A673 (cell line): ENCODE measurements at regions not wholly inside any gene's neighbourhood (a gene's known extent, or its start where the extent isn't known, plus 50 kb on each side); places are given as distances from the start of the nearest gene placed in this dataset.

Experiments used
- BruUV-seq: library from RNA; stranded (reverse); fragments of 400-500 nt; replicated peaks from 2 replicates; lab custom pipeline; 2021; lab: Mats Ljungman, UMichigan
- CTCF ChIA-PET: fragments of 300-600 bp; sonication (Branson Sonifier 250); formaldehyde crosslinking; loops from one replicate; lab custom pipeline; 2022; ENCODE audit warnings: antibody characterized with exemption; lab: Charles Lee
- POLR2A ChIA-PET: fragments of 300-600 bp; sonication (Branson Sonifier 250); formaldehyde crosslinking; loops from one replicate; lab custom pipeline; 2022; ENCODE audit warnings: antibody characterized with exemption; ENCODE audit not compliant: low non-redundant PET; lab: Charles Lee
- DNase-seq: peaks from one replicate; pipeline ENCODE4 v3.0.0-alpha.2; 2015; ENCODE audit warnings: low spot score
- H3K27ac ChIP-seq: fragments of 200-600 bp; sonication (generic); 2 replicates; pipeline ENCODE4 v1.5.1; 2016; ENCODE audit warnings: mixed run types, low read depth, mild to moderate bottlenecking, mixed read lengths, antibody characterized with exemption, low read length; ENCODE audit not compliant: poor library complexity, severe bottlenecking
- H3K27me3 ChIP-seq: fragments of 200-600 bp; sonication (generic); replicated peaks from 2 replicates; pipeline ENCODE4 v1.6.1; 2017; ENCODE audit warnings: mixed run types, low read depth, mild to moderate bottlenecking, mixed read lengths, antibody characterized with exemption, low read length; ENCODE audit not compliant: insufficient read depth, poor library complexity
- H3K36me3 ChIP-seq: fragments of 200-600 bp; sonication (generic); 2 replicates; pipeline ENCODE4 v1.6.1; 2016; ENCODE audit warnings: mixed run types, mild to moderate bottlenecking, mixed read lengths, antibody characterized with exemption, low read length; ENCODE audit not compliant: insufficient read depth, poor library complexity, severe bottlenecking
- H3K4me1 ChIP-seq: fragments of 200-600 bp; sonication (generic); 2 replicates; pipeline ENCODE4 v1.6.1; 2017; ENCODE audit warnings: mixed run types, mild to moderate bottlenecking, mixed read lengths, antibody characterized with exemption, low read length; ENCODE audit not compliant: insufficient read depth, poor library complexity, severe bottlenecking
- H3K4me3 ChIP-seq: fragments of 200-600 bp; sonication (generic); 2 replicates; pipeline ENCODE4 v1.5.1; 2016; ENCODE audit warnings: low read depth, mixed run types, mild to moderate bottlenecking, mixed read lengths, low read length; ENCODE audit not compliant: poor library complexity, severe bottlenecking
- H3K9me3 ChIP-seq: fragments of 200-600 bp; sonication (generic); 2 replicates; pipeline ENCODE4 v1.6.1; 2016; ENCODE audit warnings: mixed run types, low read depth, mild to moderate bottlenecking, mixed read lengths, antibody characterized with exemption, low read length; ENCODE audit not compliant: poor library complexity, severe bottlenecking
- EZH2 ChIP-seq: fragments of 200-600 bp; sonication (generic); IDR thresholded peaks from 2 replicates; pipeline ENCODE4 v1.6.1; 2017; ENCODE audit warnings: borderline replicate concordance, low read depth, mild to moderate bottlenecking, mixed read lengths, antibody characterized with exemption, low read length; ENCODE audit not compliant: poor library complexity, severe bottlenecking
- intact Hi-C: fragments of 100-400 bp; cut with micrococcal nuclease; formaldehyde crosslinking; loops from one replicate; pipeline ENCODE4 v1.10.0; 2022; ENCODE audit not compliant: unreplicated experiment
- TF ChIP-seq, protein P1 (sequence below): fragments of 300-800, 200-600 bp; sonication (generic); conservative IDR thresholded peaks from 2 replicates; pipeline ENCODE4 v1.5.1; 2017; ENCODE audit warnings: low read depth, mild to moderate bottlenecking, antibody characterized with exemption, low read length, moderate library complexity, mixed read lengths

- POLR2A ChIA-PET: no interaction called here
- Histone ChIP-seq H3K36me3 (no peaks in the 10 kb centered on the region), H3K9me3 (no peaks in the 10 kb centered on the region), H3K27me3 (no peaks in the 10 kb centered on the region), H3K27ac (no peak overlapping the region), H3K4me3 (no peak overlapping the region), H3K4me1 (peaks cover 11% of the 10 kb centered on the region)
- intact Hi-C loops: no loop called here
- TF ChIP-seq, protein P1, sequence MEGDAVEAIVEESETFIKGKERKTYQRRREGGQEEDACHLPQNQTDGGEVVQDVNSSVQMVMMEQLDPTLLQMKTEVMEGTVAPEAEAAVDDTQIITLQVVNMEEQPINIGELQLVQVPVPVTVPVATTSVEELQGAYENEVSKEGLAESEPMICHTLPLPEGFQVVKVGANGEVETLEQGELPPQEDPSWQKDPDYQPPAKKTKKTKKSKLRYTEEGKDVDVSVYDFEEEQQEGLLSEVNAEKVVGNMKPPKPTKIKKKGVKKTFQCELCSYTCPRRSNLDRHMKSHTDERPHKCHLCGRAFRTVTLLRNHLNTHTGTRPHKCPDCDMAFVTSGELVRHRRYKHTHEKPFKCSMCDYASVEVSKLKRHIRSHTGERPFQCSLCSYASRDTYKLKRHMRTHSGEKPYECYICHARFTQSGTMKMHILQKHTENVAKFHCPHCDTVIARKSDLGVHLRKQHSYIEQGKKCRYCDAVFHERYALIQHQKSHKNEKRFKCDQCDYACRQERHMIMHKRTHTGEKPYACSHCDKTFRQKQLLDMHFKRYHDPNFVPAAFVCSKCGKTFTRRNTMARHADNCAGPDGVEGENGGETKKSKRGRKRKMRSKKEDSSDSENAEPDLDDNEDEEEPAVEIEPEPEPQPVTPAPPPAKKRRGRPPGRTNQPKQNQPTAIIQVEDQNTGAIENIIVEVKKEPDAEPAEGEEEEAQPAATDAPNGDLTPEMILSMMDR: no peak
- no peak for TF ChIP-seq EZH2
- CTCF ChIA-PET: interaction anchor here (0.6 kb wide), 1 partner anchor 208 kb away, joined by 3 read pairs; the partner anchor contains the start of gene MACIR
- no TSS peak for BruUV-seq
- DNase-seq: peak; percentile 30
Observed at GRCh38 chr5:103466495-103466894, 96.1 kb downstream of the NUDT12 start.

- H3K27me3 ChIP-seq: no peaks in the 10 kb centered on the region
- DNase-seq: no peak
- H3K4me3 ChIP-seq: no peak overlapping the region
- no peaks in the 10 kb centered on the region for H3K9me3 ChIP-seq
- TF ChIP-seq, protein P1: no peak
- TF ChIP-seq EZH2: no peak
- H3K4me1 ChIP-seq: peaks cover 11% of the 10 kb centered on the region
- H3K27ac ChIP-seq: no peak overlapping the region
- intact Hi-C loops: no loop called here
- BruUV-seq: no TSS peak
- POLR2A ChIA-PET: no interaction called here
- CTCF ChIA-PET: no interaction called here
- no peaks in the 10 kb centered on the region for H3K36me3 ChIP-seq
Observed at GRCh38 chr5:103465891-103466290, 96.7 kb downstream of the NUDT12 start.

DNA sequence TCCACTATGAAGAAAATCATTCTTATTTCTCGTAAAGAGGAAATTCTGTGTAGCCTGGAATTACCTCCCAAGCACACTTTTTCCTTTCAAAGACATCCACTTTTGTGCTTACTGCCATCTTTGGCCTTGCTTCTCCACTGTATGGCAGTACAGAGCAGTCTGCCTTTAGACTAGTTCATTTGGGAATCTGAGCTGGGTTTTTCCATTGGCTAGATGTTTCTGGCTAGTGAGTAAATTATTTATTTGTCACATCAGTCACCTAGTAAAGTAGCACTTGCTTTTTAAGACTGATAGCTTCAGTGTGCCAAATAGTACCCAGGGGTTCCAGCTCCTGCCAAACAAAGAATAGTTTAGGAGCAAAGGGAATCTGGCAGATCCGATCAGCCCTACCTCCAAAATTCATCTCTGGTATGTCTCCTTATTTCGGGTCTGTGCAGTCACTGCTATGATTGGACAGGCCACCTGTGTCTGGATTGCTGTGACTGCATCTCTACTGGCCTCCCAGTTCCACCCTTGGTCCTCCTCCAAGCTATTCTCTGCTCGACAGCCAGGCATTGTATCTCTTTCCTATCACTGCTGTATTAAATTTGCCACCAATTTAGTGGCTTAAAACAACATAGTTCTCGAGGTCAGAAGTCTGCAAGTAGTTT lies 97.6 kb downstream of the NUDT12 start:
- no peak overlapping the region for H3K27ac ChIP-seq
- peaks cover 11% of the 10 kb centered on the region for H3K4me1 ChIP-seq
- CTCF ChIA-PET: no interaction called here
- no peaks in the 10 kb centered on the region for H3K36me3 ChIP-seq
- TF ChIP-seq EZH2: no peak
- TF ChIP-seq, protein P1: 0 out of 2 replicates have a peak, but pooled peaks have one; percentile 10
- POLR2A ChIA-PET: no interaction called here
- no peak overlapping the region for H3K4me3 ChIP-seq
- no TSS peak for BruUV-seq
- no peaks in the 10 kb centered on the region for H3K27me3 ChIP-seq
- peak; percentile 9 for DNase-seq
- no peaks in the 10 kb centered on the region for H3K9me3 ChIP-seq
- intact Hi-C loops: no loop called here
